H9 (cell line): ENCODE measurements at regions not wholly inside any gene's neighbourhood (a gene's known extent, or its start where the extent isn't known, plus 50 kb on each side); places are given as distances from the start of the nearest gene placed in this dataset.

Experiments
- DNase-seq: peaks from one replicate; pipeline ENCODE4 v3.0.0-alpha.2; 2017
- H2AFZ ChIP-seq: one replicate; pipeline ENCODE4 v1.6.1; 2013; ENCODE audit warnings: mild to moderate bottlenecking, low read length, control low read depth, moderate library complexity
- H2AK5ac ChIP-seq: 2 replicates; pipeline ENCODE4 v1.6.1; 2013; ENCODE audit warnings: low read length, control low read depth, mixed read lengths; ENCODE audit not compliant: insufficient read length
- H2BK120ac ChIP-seq: one replicate; pipeline ENCODE4 v1.6.1; 2013; ENCODE audit warnings: low read depth, mild to moderate bottlenecking, low read length, control low read depth, inconsistent platforms; ENCODE audit not compliant: poor library complexity, severe bottlenecking
- H2BK12ac ChIP-seq: 2 replicates; pipeline ENCODE4 v1.6.1; 2013; ENCODE audit warnings: low read length, control low read depth, mixed read lengths, low read depth; ENCODE audit not compliant: insufficient read length
- H2BK15ac ChIP-seq: 2 replicates; pipeline ENCODE4 v1.6.1; 2013; ENCODE audit warnings: low read depth, low read length, control low read depth
- H2BK20ac ChIP-seq: one replicate; pipeline ENCODE4 v1.6.1; 2013; ENCODE audit warnings: low read depth, mild to moderate bottlenecking, low read length, control low read depth, inconsistent platforms; ENCODE audit not compliant: poor library complexity, severe bottlenecking
- H2BK5ac ChIP-seq: 2 replicates; pipeline ENCODE4 v1.6.1; 2013; ENCODE audit warnings: low read length, control low read depth, mixed read lengths; ENCODE audit not compliant: insufficient read length
- H3K14ac ChIP-seq: 2 replicates; pipeline ENCODE4 v1.6.1; 2013; ENCODE audit warnings: low read length, control low read depth; ENCODE audit not compliant: insufficient read depth
- H3K18ac ChIP-seq: 2 replicates; pipeline ENCODE4 v1.6.1; 2013; ENCODE audit warnings: low read depth, mild to moderate bottlenecking, mixed read lengths, low read length, control low read depth; ENCODE audit not compliant: insufficient read length
- H3K23ac ChIP-seq: 2 replicates; pipeline ENCODE4 v1.6.1; 2013; ENCODE audit warnings: low read length, control low read depth, mixed read lengths, low read depth; ENCODE audit not compliant: insufficient read length
- H3K23me2 ChIP-seq: 2 replicates; pipeline ENCODE4 v1.6.1; 2013; ENCODE audit warnings: low read depth, mild to moderate bottlenecking, mixed read lengths, low read length, control low read depth; ENCODE audit not compliant: insufficient read length, poor library complexity, severe bottlenecking
- H3K27ac ChIP-seq: 2 replicates; pipeline ENCODE4 v1.5.1; 2013; ENCODE audit warnings: low read length, control low read depth, mixed read lengths, low read depth; ENCODE audit not compliant: insufficient read length
- H3K27me3 ChIP-seq: 2 replicates; pipeline ENCODE4 v1.6.1; 2013; ENCODE audit warnings: low read length, control low read depth, inconsistent platforms; ENCODE audit not compliant: insufficient read depth
- H3K4ac ChIP-seq: 2 replicates; pipeline ENCODE4 v1.6.1; 2013; ENCODE audit warnings: low read depth, mild to moderate bottlenecking, control low read depth, inconsistent platforms, low read length, moderate library complexity
- H3K4me1 ChIP-seq: 2 replicates; pipeline ENCODE4 v1.6.1; 2013; ENCODE audit warnings: low read length, control low read depth, inconsistent platforms; ENCODE audit not compliant: insufficient read depth
- H3K4me2 ChIP-seq: 2 replicates; pipeline ENCODE4 v1.6.1; 2013; ENCODE audit warnings: low read length, control low read depth, mixed read lengths; ENCODE audit not compliant: insufficient read length, insufficient read depth
- H3K56ac ChIP-seq: 2 replicates; pipeline ENCODE4 v1.6.1; 2013; ENCODE audit warnings: low read depth, mild to moderate bottlenecking, mixed read lengths, low read length, control low read depth; ENCODE audit not compliant: insufficient read length
- H3K79me1 ChIP-seq: 2 replicates; pipeline ENCODE4 v1.6.1; 2013; ENCODE audit warnings: low read depth, mild to moderate bottlenecking, moderate library complexity, low read length, control low read depth, inconsistent platforms; ENCODE audit not compliant: insufficient read depth, poor library complexity, severe bottlenecking
- H3K79me2 ChIP-seq: 2 replicates; pipeline ENCODE4 v1.6.1; 2013; ENCODE audit warnings: low read length, control low read depth, inconsistent platforms; ENCODE audit not compliant: insufficient read depth
- H3K9ac ChIP-seq: 2 replicates; pipeline ENCODE4 v1.6.1; 2013; ENCODE audit warnings: low read length, control low read depth, mixed read lengths; ENCODE audit not compliant: insufficient read length; ENCODE audit errors: extremely low read depth
- H3K9me3 ChIP-seq: one replicate; pipeline ENCODE4 v1.6.1; 2013; ENCODE audit warnings: low read depth, low read length, inconsistent platforms; ENCODE audit not compliant: control insufficient read depth
- H3T11ph ChIP-seq: one replicate; pipeline ENCODE4 v1.6.1; 2013; ENCODE audit warnings: mild to moderate bottlenecking, low read length, control low read depth, inconsistent platforms
- H4K20me1 ChIP-seq: one replicate; pipeline ENCODE4 v1.6.1; 2013; ENCODE audit not compliant: control insufficient read depth, insufficient read length, insufficient read depth
- H4K5ac ChIP-seq: 2 replicates; pipeline ENCODE4 v1.6.1; 2013; ENCODE audit warnings: low read depth, mild to moderate bottlenecking, mixed read lengths, low read length, control low read depth; ENCODE audit not compliant: insufficient read length
- H4K8ac ChIP-seq: replicated peaks from 2 replicates; pipeline ENCODE4 v1.6.1; 2013; ENCODE audit warnings: low read length, control low read depth, mixed read lengths, low read depth; ENCODE audit not compliant: insufficient read length
- H4K91ac ChIP-seq: 2 replicates; pipeline ENCODE4 v1.6.1; 2013; ENCODE audit warnings: low read depth, mild to moderate bottlenecking, moderate library complexity, mixed read lengths, low read length, control low read depth; ENCODE audit not compliant: insufficient read length
- H3K27ac Mint-ChIP-seq, 3 experiments: 2 replicates in 2 of 3; 3 replicates in 1 of 3; pipeline ENCODE4 v1.8.0; 2020 to 2021; ENCODE audit warnings: mixed read lengths in 3 of 3, mild to moderate bottlenecking in 1 of 3, moderate library complexity in 1 of 3
- H3K27me3 Mint-ChIP-seq: 2 replicates; pipeline ENCODE4 v1.8.0; 2021; ENCODE audit warnings: low read depth, mild to moderate bottlenecking, moderate library complexity, mixed read lengths
- H3K36me3 Mint-ChIP-seq, 3 experiments: 2 replicates in 2 of 3; 3 replicates in 1 of 3; pipeline ENCODE4 v1.8.0; 2020 to 2021; ENCODE audit warnings: low read depth in 3 of 3, mixed read lengths in 3 of 3; ENCODE audit not compliant: insufficient read depth in 1 of 3
- H3K4me1 Mint-ChIP-seq, 2 experiments: 2 replicates each; pipeline ENCODE4 v1.8.0; 2020; ENCODE audit warnings: mixed read lengths in 2 of 2
- H3K4me3 Mint-ChIP-seq, 2 experiments: 2 replicates in 1 of 2; 3 replicates in 1 of 2; pipeline ENCODE4 v1.8.0; 2020 to 2021; ENCODE audit warnings: mild to moderate bottlenecking in 2 of 2, mixed read lengths in 2 of 2, moderate library complexity in 1 of 2
- H3K9me3 Mint-ChIP-seq, 2 experiments: 2 replicates in 1 of 2; 3 replicates in 1 of 2; pipeline ENCODE4 v1.8.0; 2020; ENCODE audit warnings: mild to moderate bottlenecking in 2 of 2, mixed read lengths in 2 of 2, moderate library complexity in 1 of 2
- WGBS: extraction: QIAGEN DNeasy Blood & Tissue Kit; methylation state at CpG from one replicate; pipeline ENCODE4 v1.1.7; 2013; ENCODE audit warnings: missing lambda C conversion rate, low lambda C conversion rate, mixed read lengths; ENCODE audit not compliant: insufficient read length; ENCODE audit errors: extremely low coverage; 5-methylcytosine and 5-hydroxymethylcytosine counted together
- TF ChIP-seq, protein P1 (sequence below): fragments of 200-600 bp; sonication (generic); conservative IDR thresholded peaks from 3 replicates; pipeline ENCODE4 v1.8.0; 2021; ENCODE audit warnings: antibody characterized with exemption, mild to moderate bottlenecking

DNA sequence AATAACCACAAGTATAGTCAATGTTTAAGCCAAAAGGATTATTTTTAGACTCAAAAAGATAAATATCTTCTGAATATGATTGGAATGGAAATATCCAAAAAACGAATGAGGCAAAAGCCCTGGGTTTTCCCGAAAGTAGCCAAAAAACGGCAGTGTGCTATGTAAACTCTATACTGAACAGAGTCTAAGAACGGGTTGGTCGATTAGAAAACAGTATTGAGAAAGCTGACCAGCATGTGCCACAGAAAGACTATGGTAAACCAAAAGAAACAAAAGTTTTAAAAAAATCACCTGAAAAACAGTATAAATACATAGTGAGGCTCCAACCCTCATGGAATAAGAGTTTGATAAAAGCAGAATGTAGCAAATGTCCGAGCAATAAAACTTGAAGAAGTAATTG, 92.0 kb upstream of the DLGAP1 start:
- H3K4me2 ChIP-seq, result no peak overlapping the region
- DNase-seq, result no peak
- no peak overlapping the region for H3K4ac ChIP-seq
- no peak overlapping the region for H4K8ac ChIP-seq
- H3K9ac ChIP-seq, result no peak overlapping the region
- no peak overlapping the region for H3K27ac ChIP-seq
- H3K4me1 ChIP-seq, result no peaks in the 10 kb centered on the region
- H2BK20ac ChIP-seq, result no peak overlapping the region
- H3K23me2 ChIP-seq, result no peaks in the 10 kb centered on the region
- H3K18ac ChIP-seq, result no peak overlapping the region
- H3T11ph ChIP-seq, result no peak overlapping the region
- no peak overlapping the region for H3K23ac ChIP-seq
- H3K9me3 ChIP-seq, result no peaks in the 10 kb centered on the region
- no peaks in the 10 kb centered on the region for H3K4me1 Mint-ChIP-seq
- no peaks in the 10 kb centered on the region for H3K36me3 Mint-ChIP-seq
- WGBS, result no CpG with 5 or more reads among the region's 6 CpGs
- no peak overlapping the region for H2AK5ac ChIP-seq
- no peak overlapping the region for H4K91ac ChIP-seq
- TF ChIP-seq, protein P1, sequence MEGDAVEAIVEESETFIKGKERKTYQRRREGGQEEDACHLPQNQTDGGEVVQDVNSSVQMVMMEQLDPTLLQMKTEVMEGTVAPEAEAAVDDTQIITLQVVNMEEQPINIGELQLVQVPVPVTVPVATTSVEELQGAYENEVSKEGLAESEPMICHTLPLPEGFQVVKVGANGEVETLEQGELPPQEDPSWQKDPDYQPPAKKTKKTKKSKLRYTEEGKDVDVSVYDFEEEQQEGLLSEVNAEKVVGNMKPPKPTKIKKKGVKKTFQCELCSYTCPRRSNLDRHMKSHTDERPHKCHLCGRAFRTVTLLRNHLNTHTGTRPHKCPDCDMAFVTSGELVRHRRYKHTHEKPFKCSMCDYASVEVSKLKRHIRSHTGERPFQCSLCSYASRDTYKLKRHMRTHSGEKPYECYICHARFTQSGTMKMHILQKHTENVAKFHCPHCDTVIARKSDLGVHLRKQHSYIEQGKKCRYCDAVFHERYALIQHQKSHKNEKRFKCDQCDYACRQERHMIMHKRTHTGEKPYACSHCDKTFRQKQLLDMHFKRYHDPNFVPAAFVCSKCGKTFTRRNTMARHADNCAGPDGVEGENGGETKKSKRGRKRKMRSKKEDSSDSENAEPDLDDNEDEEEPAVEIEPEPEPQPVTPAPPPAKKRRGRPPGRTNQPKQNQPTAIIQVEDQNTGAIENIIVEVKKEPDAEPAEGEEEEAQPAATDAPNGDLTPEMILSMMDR, result no peak
- no peaks in the 10 kb centered on the region; the same call in 1 of the 2 replicates for H3K27me3 Mint-ChIP-seq
- H3K4me3 Mint-ChIP-seq, result no peak overlapping the region
- H2BK5ac ChIP-seq, result no peak overlapping the region
- no peak overlapping the region for H3K27ac Mint-ChIP-seq
- H4K20me1 ChIP-seq, result no peaks in the 10 kb centered on the region
- H3K56ac ChIP-seq, result no peak overlapping the region
- H2AFZ ChIP-seq, result no peak overlapping the region
- no peak overlapping the region for H2BK12ac ChIP-seq
- no peaks in the 10 kb centered on the region for H3K79me1 ChIP-seq
- H4K5ac ChIP-seq, result no peak overlapping the region
- H3K14ac ChIP-seq, result no peak overlapping the region
- no peak overlapping the region for H2BK120ac ChIP-seq
- no peak overlapping the region for H2BK15ac ChIP-seq
- no peaks in the 10 kb centered on the region for H3K79me2 ChIP-seq
- no peaks in the 10 kb centered on the region for H3K9me3 Mint-ChIP-seq
- no peaks in the 10 kb centered on the region for H3K27me3 ChIP-seq
